ENCODE measurements at regions not wholly inside any gene's neighbourhood (a gene's known extent, or its start where the extent isn't known, plus 50 kb on each side); places are given as distances from the start of the nearest gene placed in this dataset.

DNA sequence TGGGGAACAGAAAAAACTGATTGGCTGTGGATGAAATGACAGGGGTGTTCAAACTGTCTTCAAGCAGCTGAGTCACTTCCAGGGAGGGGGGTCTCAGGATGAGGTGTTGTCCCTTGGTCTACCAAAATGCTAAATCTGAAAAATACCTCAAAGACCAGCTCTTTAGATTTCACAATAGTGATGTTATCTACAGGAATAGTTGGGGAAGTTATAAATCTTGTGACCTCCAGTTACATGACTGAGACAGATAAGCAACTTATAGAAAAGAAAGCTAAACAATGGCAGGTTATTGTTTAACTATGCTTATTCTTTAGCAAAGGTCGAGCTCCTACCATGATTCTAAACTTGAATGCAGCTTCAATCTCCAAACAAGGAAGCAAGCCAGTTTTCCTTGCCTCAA is 125.4 kb downstream of the SYT10 start:
- Histone ChIP-seq H3K36me3 (ENCODE audit: control insufficient read depth in 2 of 2, extremely low read depth in 1 of 2, insufficient read depth in 2 of 2, low read length in 2 of 2) (no peaks in the 10 kb centered on the region), H3K27ac (ENCODE audit: insufficient read depth, low read depth, low read length) (no peak overlapping the region), H3K4me1 (ENCODE audit: control insufficient read depth, extremely low read depth, insufficient read depth, low read length) (no peaks in the 10 kb centered on the region), H3K9me3 (replicated peaks; ENCODE audit: control insufficient read depth, insufficient read depth, low read length) (peaks cover 4% of the 10 kb centered on the region), H4K20me1 (replicated peaks; ENCODE audit: control insufficient read depth, extremely low read depth, insufficient read depth, low read length) (no peaks in the 10 kb centered on the region), H3K27me3 (ENCODE audit: control insufficient read depth in 2 of 2, insufficient read depth in 2 of 2, low read length in 2 of 2) (no peaks in the 10 kb centered on the region), H3K9ac (replicated peaks; ENCODE audit: extremely low read depth, insufficient read depth, low read length) (no peak overlapping the region), H3K79me2 (ENCODE audit: control insufficient read depth, insufficient read depth, low read length) (no peaks in the 10 kb centered on the region), H3K9me1 (replicated peaks; ENCODE audit: control insufficient read depth, extremely low read depth, insufficient read depth, low read length) (no peaks in the 10 kb centered on the region), H3K4me3 (replicated peaks in 1 of 3; ENCODE audit: insufficient read depth in 1 of 3, low read depth in 1 of 3, low read length in 3 of 3) (no peak overlapping the region), H3K4me2 (ENCODE audit: insufficient read depth, low read length) (no peak overlapping the region), H2AFZ (ENCODE audit: low read depth, low read length) (no peak overlapping the region)
- no peak for FAIRE-seq
- POLR2A ChIA-PET = no interaction called here
- intact Hi-C loops (cut with micrococcal nuclease) = no loop called here
- no peak for DNase-seq (ENCODE audit: low read depth, low spot score)
- CTCF ChIA-PET = no interaction called here
- dilution Hi-C loops (cut with MboI; ENCODE audit: extremely low pct_ligation_motif_present, low sequenced_read_pairs) = no loop called here
- TF ChIP-seq MYC (IDR thresholded peaks at IDR 0.05; ENCODE audit: low read depth, low read length) = no peak
- no peak for TF ChIP-seq FOS (IDR thresholded peaks at IDR 0.05; ENCODE audit: borderline replicate concordance, insufficient read depth, low read length)
- TF ChIP-seq JUN (IDR thresholded peaks at IDR 0.05; ENCODE audit: borderline replicate concordance, insufficient read depth, insufficient read length, low read depth) = no peak
- TF ChIP-seq, protein P1, sequence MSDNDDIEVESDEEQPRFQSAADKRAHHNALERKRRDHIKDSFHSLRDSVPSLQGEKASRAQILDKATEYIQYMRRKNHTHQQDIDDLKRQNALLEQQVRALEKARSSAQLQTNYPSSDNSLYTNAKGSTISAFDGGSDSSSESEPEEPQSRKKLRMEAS (IDR thresholded peaks at IDR 0.05; ENCODE audit: insufficient read depth, insufficient read length) = no peak
- TF ChIP-seq, protein P2, sequence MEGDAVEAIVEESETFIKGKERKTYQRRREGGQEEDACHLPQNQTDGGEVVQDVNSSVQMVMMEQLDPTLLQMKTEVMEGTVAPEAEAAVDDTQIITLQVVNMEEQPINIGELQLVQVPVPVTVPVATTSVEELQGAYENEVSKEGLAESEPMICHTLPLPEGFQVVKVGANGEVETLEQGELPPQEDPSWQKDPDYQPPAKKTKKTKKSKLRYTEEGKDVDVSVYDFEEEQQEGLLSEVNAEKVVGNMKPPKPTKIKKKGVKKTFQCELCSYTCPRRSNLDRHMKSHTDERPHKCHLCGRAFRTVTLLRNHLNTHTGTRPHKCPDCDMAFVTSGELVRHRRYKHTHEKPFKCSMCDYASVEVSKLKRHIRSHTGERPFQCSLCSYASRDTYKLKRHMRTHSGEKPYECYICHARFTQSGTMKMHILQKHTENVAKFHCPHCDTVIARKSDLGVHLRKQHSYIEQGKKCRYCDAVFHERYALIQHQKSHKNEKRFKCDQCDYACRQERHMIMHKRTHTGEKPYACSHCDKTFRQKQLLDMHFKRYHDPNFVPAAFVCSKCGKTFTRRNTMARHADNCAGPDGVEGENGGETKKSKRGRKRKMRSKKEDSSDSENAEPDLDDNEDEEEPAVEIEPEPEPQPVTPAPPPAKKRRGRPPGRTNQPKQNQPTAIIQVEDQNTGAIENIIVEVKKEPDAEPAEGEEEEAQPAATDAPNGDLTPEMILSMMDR (IDR thresholded peaks at IDR 0.05; ENCODE audit: extremely low read depth in 1 of 2, insufficient read depth in 1 of 2, low read depth in 1 of 2, low read length in 2 of 2) = no peak
- no peak for TF ChIP-seq POLR2AphosphoS5 (IDR thresholded peaks at IDR 0.05; ENCODE audit: insufficient read depth, low read depth, low read length)
- TF ChIP-seq POLR2A (IDR thresholded peaks at IDR 0.05; ENCODE audit: low read depth, low read length) = no peak
- no peak for TF ChIP-seq GATA2 (IDR thresholded peaks at IDR 0.05; ENCODE audit: insufficient read depth, insufficient read length, low read depth, low read length)
- TF ChIP-seq EZH2 (IDR thresholded peaks at IDR 0.05; ENCODE audit: borderline replicate concordance, low read depth, low read length, severe bottlenecking) = no peak
- BruUV-seq (replicated peaks) = no TSS peak
